SK-N-SH (cell line): ENCODE measurements at regions not wholly inside any gene's neighbourhood (a gene's known extent, or its start where the extent isn't known, plus 50 kb on each side); places are given as distances from the start of the nearest gene placed in this dataset.

Experiments
- CTCF ChIA-PET: fragments of 300-600, 350-600 bp; formaldehyde crosslinking; extraction: SDS; loops from one replicate; lab custom pipeline; 2021; lab: Yijun Ruan, JAX
- POLR2A ChIA-PET: fragments of 350-600 bp; sonication (Branson Sonifier 250); formaldehyde crosslinking; extraction: SDS; loops from one replicate; lab custom pipeline; 2020; ENCODE audit warnings: antibody characterized with exemption, inconsistent platforms; lab: Yijun Ruan, JAX
- DNase-seq: peaks from one replicate; pipeline ENCODE4 v3.0.0; 2012
- H2AFZ ChIP-seq: fragments of 200-600 bp; sonication (generic); 2 replicates; pipeline ENCODE4 v1.8.1; 2016; ENCODE audit warnings: antibody characterized with exemption, mild to moderate bottlenecking, low read depth
- H3F3A ChIP-seq: fragments of 200-600 bp; sonication (generic); replicated peaks from 2 replicates; pipeline ENCODE3; 2016; ENCODE audit warnings: antibody characterized with exemption, mild to moderate bottlenecking; ENCODE audit not compliant: insufficient read depth
- H3K27ac ChIP-seq, 2 experiments: fragments of 200-500 bp in 1 of 2; fragments of 200-600 bp in 1 of 2; sonication (Bioruptor generic) in 1 of 2; sonication (generic), shearing (Covaris generic) in 1 of 2; 2 replicates each; pipeline versions ENCODE4 v1.5.1 to v1.6.1; 2014 to 2016; ENCODE audit warnings: low read depth in 2 of 2, inconsistent platforms in 1 of 2, low read length in 1 of 2, mild to moderate bottlenecking in 1 of 2, mixed read lengths in 1 of 2
- H3K27me3 ChIP-seq: fragments of 200-600 bp; sonication (generic), shearing (Covaris generic); 2 replicates; pipeline ENCODE4 v1.6.1; 2016; ENCODE audit warnings: mixed run types; ENCODE audit not compliant: insufficient read depth
- H3K36me3 ChIP-seq, 2 experiments: fragments of 200-500 bp in 1 of 2; fragments of 200-600 bp in 1 of 2; sonication (Bioruptor generic) in 1 of 2; sonication (generic) in 1 of 2; replicated peaks in 1 of 2; 2 replicates each; pipeline versions ENCODE3 to v1.5.1; 2014 to 2016; ENCODE audit warnings: low read length in 1 of 2, mild to moderate bottlenecking in 1 of 2; ENCODE audit not compliant: insufficient read depth in 2 of 2, control insufficient read depth in 1 of 2
- H3K4me1 ChIP-seq, 2 experiments: fragments of 200-500 bp in 1 of 2; fragments of 200-600 bp in 1 of 2; sonication (Bioruptor generic) in 1 of 2; sonication (generic), shearing (Covaris generic) in 1 of 2; 2 replicates each; pipeline versions ENCODE4 v1.5.1 to v1.6.1; 2014 to 2016; ENCODE audit warnings: low read depth in 1 of 2, low read length in 1 of 2, mixed run types in 1 of 2; ENCODE audit not compliant: insufficient read depth in 2 of 2, control insufficient read depth in 1 of 2
- H3K4me2 ChIP-seq: fragments of 200-600 bp; sonication (generic), shearing (Covaris generic); 2 replicates; pipeline ENCODE4 v1.6.1; 2017; ENCODE audit warnings: mixed run types
- H3K4me3 ChIP-seq, 2 experiments: fragments of 200-500 bp in 1 of 2; fragments of 200-600 bp in 1 of 2; sonication (Bioruptor generic) in 1 of 2; sonication (generic), shearing (Covaris generic) in 1 of 2; 2 replicates each; pipeline versions ENCODE4 v1.5.1 to v1.8.1; 2014 to 2016; ENCODE audit warnings: low read depth in 2 of 2, inconsistent platforms in 1 of 2, low read length in 1 of 2, mild to moderate bottlenecking in 1 of 2, mixed read lengths in 1 of 2, moderate library complexity in 1 of 2
- H3K79me2 ChIP-seq: fragments of 200-600 bp; sonication (generic); 2 replicates; pipeline ENCODE4 v1.8.1; 2017; ENCODE audit warnings: mild to moderate bottlenecking; ENCODE audit not compliant: insufficient read depth
- H3K9ac ChIP-seq: fragments of 200-600 bp; sonication (generic); 2 replicates; pipeline ENCODE4 v1.6.1; 2017; ENCODE audit warnings: mixed run types
- H3K9me2 ChIP-seq: fragments of 200-600 bp; sonication (generic); 2 replicates; pipeline ENCODE4 v1.6.1; 2017; ENCODE audit warnings: mixed run types
- H3K9me3 ChIP-seq: fragments of 200-600 bp; sonication (generic); 2 replicates; pipeline ENCODE4 v1.6.1; 2017; ENCODE audit warnings: mixed run types, mild to moderate bottlenecking, moderate library complexity
- H4K20me1 ChIP-seq: fragments of 200-600 bp; sonication (generic); 2 replicates; pipeline ENCODE4 v1.6.1; 2017; ENCODE audit warnings: mild to moderate bottlenecking, mixed run types; ENCODE audit not compliant: insufficient read depth
- ELF1 ChIP-seq: IDR thresholded peaks from 2 replicates; pipeline ENCODE4 v1.4.0; 2012
- FOSL2 ChIP-seq: IDR thresholded peaks from 2 replicates; pipeline ENCODE4 v1.4.0; 2012; ENCODE audit warnings: low read depth, mild to moderate bottlenecking, moderate library complexity, borderline replicate concordance
- FOXJ3 ChIP-seq: sonication (generic); formaldehyde crosslinking; IDR thresholded peaks from 2 replicates; pipeline ENCODE4 v1.5.1; 2020; ENCODE audit warnings: mild to moderate bottlenecking, missing genetic modification reagents
- FOXM1 ChIP-seq: IDR thresholded peaks from 2 replicates; pipeline ENCODE4 v1.4.0; 2012; ENCODE audit warnings: low read depth, mild to moderate bottlenecking
- IRF3 ChIP-seq: fragments of 150-350 bp; IDR thresholded peaks from 2 replicates; pipeline ENCODE4 v1.6.1; 2016; ENCODE audit warnings: mild to moderate bottlenecking, low read depth, low read length
- JUND ChIP-seq: IDR thresholded peaks from 2 replicates; pipeline ENCODE4 v1.4.0; 2012
- MXI1 ChIP-seq: IDR thresholded peaks from 2 replicates; pipeline ENCODE4 v1.6.1; 2012; ENCODE audit warnings: mild to moderate bottlenecking, low read depth, low read length, improper control_type of control experiment
- NFIC ChIP-seq: IDR thresholded peaks from 2 replicates; pipeline ENCODE4 v1.4.0; 2012; ENCODE audit warnings: borderline replicate concordance
- NRF1 ChIP-seq: IDR thresholded peaks from 2 replicates; pipeline ENCODE4 v1.6.1; 2012; ENCODE audit warnings: low read depth, mild to moderate bottlenecking, low read length
- POLR2AphosphoS5 ChIP-seq: IDR thresholded peaks from 2 replicates; pipeline ENCODE4 v1.6.1; 2012; ENCODE audit warnings: low read depth, low read length
- RCOR1 ChIP-seq: fragments of 150-350 bp; IDR thresholded peaks from 2 replicates; pipeline ENCODE4 v1.6.1; 2017; ENCODE audit warnings: antibody characterized with exemption, low read length
- RXRA ChIP-seq: IDR thresholded peaks from 2 replicates; pipeline ENCODE4 v1.4.0; 2012; ENCODE audit warnings: low read depth, mild to moderate bottlenecking, borderline replicate concordance
- SIN3A ChIP-seq: IDR thresholded peaks from 2 replicates; pipeline ENCODE4 v1.6.1; 2012; ENCODE audit warnings: low read depth, mild to moderate bottlenecking, low read length, moderate library complexity, borderline replicate concordance
- TCF12 ChIP-seq: IDR thresholded peaks from 2 replicates; pipeline ENCODE4 v1.4.0; 2012
- TEAD4 ChIP-seq: IDR thresholded peaks from 2 replicates; pipeline ENCODE4 v1.4.0; 2012; ENCODE audit warnings: mild to moderate bottlenecking, borderline replicate concordance; ENCODE audit not compliant: insufficient read depth
- YY1 ChIP-seq: IDR thresholded peaks from 2 replicates; pipeline ENCODE4 v1.4.0; 2012; ENCODE audit warnings: low read depth, mild to moderate bottlenecking
- WGBS: methylation state at CpG from one replicate; pipeline ENCODE4 v1.1.6; 2017; ENCODE audit warnings: low lambda C conversion rate; 5-methylcytosine and 5-hydroxymethylcytosine counted together
- TF ChIP-seq, protein P1 (sequence below): IDR thresholded peaks from 2 replicates; pipeline ENCODE4; 2012
- TF ChIP-seq, protein P2 (sequence below): fragments of 200-600 bp; sonication (generic); IDR thresholded peaks from 2 replicates; pipeline ENCODE4 v1.6.1; 2017; ENCODE audit warnings: antibody characterized with exemption, mild to moderate bottlenecking, moderate library complexity
- TF ChIP-seq, protein P3 (sequence below): IDR thresholded peaks from 2 replicates; pipeline ENCODE4 v1.4.0; 2012; ENCODE audit warnings: low read depth, borderline replicate concordance

GRCh38 chr17:68763562-68763961 is 162.4 kb upstream of the FAM20A start:
- no peak for DNase-seq

DNA sequence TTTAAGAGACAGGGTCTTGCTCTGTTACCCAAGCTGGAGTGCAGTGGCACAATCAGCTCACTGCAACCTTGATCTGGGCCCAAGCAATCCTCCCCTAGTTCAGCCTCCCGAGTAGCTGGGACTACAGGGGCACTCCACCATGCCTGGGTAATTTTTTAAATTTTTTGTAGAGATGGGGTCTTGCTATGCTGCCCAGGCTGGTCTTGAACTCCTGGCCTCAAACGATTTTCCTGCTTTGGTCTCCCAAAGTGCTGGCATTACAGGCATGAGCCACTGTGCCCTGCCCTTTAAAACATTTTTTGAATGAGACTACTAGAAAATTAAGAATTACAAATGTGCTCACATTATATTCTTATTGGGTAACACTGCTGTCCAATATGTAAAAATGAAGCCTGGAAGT is 161.7 kb upstream of the FAM20A start:
- no peak overlapping the region for H2AFZ ChIP-seq
- no peak overlapping the region for H3K9ac ChIP-seq
- ChIA-PET POLR2A (interaction anchor here (0.7 kb wide), 1 partner anchor 707 kb away, joined by 3 read pairs; no protein-coding TSS in a partner anchor), CTCF (interaction anchor here (0.9 to 2.3 kb wide), 5 partner anchors 9 to 297 kb away, joined by 3 to 11 read pairs (median 4); no protein-coding TSS in a partner anchor)
- H3K4me1 ChIP-seq = peaks cover 4% of the 10 kb centered on the region in 2 experiments; a peak in 2 of 4 replicates
- no peaks in the 10 kb centered on the region; the same call in 1 of the 2 replicates for H3K27me3 ChIP-seq
- no peak for DNase-seq
- no peak overlapping the region for H3K4me2 ChIP-seq
- no peak overlapping the region for H3K4me3 ChIP-seq
- TF ChIP-seq, protein P1, sequence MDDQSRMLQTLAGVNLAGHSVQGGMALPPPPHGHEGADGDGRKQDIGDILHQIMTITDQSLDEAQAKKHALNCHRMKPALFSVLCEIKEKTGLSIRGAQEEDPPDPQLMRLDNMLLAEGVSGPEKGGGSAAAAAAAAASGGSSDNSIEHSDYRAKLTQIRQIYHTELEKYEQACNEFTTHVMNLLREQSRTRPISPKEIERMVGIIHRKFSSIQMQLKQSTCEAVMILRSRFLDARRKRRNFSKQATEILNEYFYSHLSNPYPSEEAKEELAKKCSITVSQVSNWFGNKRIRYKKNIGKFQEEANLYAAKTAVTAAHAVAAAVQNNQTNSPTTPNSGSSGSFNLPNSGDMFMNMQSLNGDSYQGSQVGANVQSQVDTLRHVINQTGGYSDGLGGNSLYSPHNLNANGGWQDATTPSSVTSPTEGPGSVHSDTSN = no peak
- no peak for TF ChIP-seq NFIC
- TF ChIP-seq FOXJ3 (CRISPR knock-in tag) = no peak
- TF ChIP-seq FOSL2 = no peak
- TF ChIP-seq POLR2AphosphoS5 = no peak
- TF ChIP-seq, protein P2, sequence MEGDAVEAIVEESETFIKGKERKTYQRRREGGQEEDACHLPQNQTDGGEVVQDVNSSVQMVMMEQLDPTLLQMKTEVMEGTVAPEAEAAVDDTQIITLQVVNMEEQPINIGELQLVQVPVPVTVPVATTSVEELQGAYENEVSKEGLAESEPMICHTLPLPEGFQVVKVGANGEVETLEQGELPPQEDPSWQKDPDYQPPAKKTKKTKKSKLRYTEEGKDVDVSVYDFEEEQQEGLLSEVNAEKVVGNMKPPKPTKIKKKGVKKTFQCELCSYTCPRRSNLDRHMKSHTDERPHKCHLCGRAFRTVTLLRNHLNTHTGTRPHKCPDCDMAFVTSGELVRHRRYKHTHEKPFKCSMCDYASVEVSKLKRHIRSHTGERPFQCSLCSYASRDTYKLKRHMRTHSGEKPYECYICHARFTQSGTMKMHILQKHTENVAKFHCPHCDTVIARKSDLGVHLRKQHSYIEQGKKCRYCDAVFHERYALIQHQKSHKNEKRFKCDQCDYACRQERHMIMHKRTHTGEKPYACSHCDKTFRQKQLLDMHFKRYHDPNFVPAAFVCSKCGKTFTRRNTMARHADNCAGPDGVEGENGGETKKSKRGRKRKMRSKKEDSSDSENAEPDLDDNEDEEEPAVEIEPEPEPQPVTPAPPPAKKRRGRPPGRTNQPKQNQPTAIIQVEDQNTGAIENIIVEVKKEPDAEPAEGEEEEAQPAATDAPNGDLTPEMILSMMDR = no peak
- no peak for TF ChIP-seq MXI1
- TF ChIP-seq RXRA = no peak
- TF ChIP-seq IRF3 = no peak
- TF ChIP-seq TCF12 = no peak
- no peak for TF ChIP-seq ELF1
- TF ChIP-seq, protein P3, sequence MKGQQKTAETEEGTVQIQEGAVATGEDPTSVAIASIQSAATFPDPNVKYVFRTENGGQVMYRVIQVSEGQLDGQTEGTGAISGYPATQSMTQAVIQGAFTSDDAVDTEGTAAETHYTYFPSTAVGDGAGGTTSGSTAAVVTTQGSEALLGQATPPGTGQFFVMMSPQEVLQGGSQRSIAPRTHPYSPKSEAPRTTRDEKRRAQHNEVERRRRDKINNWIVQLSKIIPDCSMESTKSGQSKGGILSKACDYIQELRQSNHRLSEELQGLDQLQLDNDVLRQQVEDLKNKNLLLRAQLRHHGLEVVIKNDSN = no peak
- TF ChIP-seq FOXM1 = no peak
- no peak for TF ChIP-seq RCOR1
- TF ChIP-seq SIN3A = no peak
- TF ChIP-seq TEAD4 = no peak
- TF ChIP-seq JUND = no peak
- no peak for TF ChIP-seq NRF1
- H3K9me2 ChIP-seq = no peaks in the 10 kb centered on the region
- H3F3A ChIP-seq = peaks cover 6% of the 10 kb centered on the region
- no peak overlapping the region for H3K27ac ChIP-seq
- no peaks in the 10 kb centered on the region for H3K36me3 ChIP-seq
- 6% methylated on average over 2 of the region's 2 CpGs for WGBS
- no peaks in the 10 kb centered on the region for H3K9me3 ChIP-seq
- H3K79me2 ChIP-seq = no peaks in the 10 kb centered on the region
- H4K20me1 ChIP-seq = no peaks in the 10 kb centered on the region

More at GRCh38 chr17:68763562-68763961, 162.4 kb upstream of the FAM20A start:
- TF ChIP-seq TEAD4 = no peak
- peak; percentile 41; the same call in 1 of the 2 replicates for TF ChIP-seq FOSL2
- TF ChIP-seq, protein P1 = peak; percentile 37; the same call in 1 of the 2 replicates
- TF ChIP-seq YY1 = no peak
- TF ChIP-seq, all 33 proteins: peak for 2
- Histone ChIP-seq H3K4me1 (peaks cover 4% of the 10 kb centered on the region in 2 experiments; a peak in 2 of 4 replicates), H3K9ac (no peak overlapping the region), H3F3A (peaks cover 6% of the 10 kb centered on the region), H3K4me3 (no peak overlapping the region), H3K27ac (no peak overlapping the region), H3K27me3 (no peaks in the 10 kb centered on the region; the same call in 1 of the 2 replicates), H4K20me1 (no peaks in the 10 kb centered on the region), H3K4me2 (peak overlapping the region; percentile 9; the same call in 1 of the 2 replicates), H3K79me2 (no peaks in the 10 kb centered on the region), H3K9me2 (no peaks in the 10 kb centered on the region), H3K9me3 (no peaks in the 10 kb centered on the region), H2AFZ (no peak overlapping the region), H3K36me3 (no peaks in the 10 kb centered on the region)
- 13% methylated on average over 1 of the region's 1 CpG for WGBS
- POLR2A ChIA-PET = no interaction called here
- CTCF ChIA-PET = interaction anchor here (1.1 to 2.3 kb wide), 5 partner anchors 9 to 474 kb away, joined by 3 to 11 read pairs (median 4); no protein-coding TSS in a partner anchor
